ENCODE measurements at regions not wholly inside any gene's neighbourhood (a gene's known extent, or its start where the extent isn't known, plus 50 kb on each side); places are given as distances from the start of the nearest gene placed in this dataset.

DNA sequence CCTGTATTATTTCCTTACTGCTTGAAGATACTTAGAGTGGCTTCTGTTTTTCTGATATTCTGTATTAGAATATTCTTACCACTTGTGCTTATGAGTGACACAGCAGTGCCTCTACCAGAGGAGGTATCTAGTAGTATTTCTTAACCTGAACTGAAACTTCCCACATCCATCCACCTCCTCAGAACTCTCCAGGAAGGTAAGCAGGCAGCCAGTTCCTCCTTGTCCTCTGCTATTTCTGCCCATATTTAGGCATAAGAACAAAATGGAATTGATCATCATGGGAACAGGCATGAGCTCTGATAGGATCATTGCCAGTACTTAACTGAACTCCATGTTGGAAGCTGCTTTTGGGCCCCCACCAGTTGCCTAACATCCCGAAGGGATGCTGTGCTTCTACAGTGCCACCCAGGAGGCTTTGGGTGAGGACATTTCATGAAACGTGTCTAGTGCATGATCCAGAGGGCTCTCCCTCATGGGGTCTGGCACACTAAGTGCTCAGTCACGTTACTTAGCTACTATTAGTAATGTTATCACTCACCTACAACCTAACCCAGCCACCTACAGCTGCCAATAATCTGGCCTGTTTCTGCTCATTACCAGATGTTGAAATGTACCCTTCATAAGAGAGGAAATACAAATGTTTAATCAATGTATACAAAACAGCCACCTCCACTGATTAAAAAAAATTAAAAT lies 520.7 kb downstream of the EIPR1 start:
- Histone ChIP-seq H3K27me3 (ENCODE audit: control insufficient read depth, insufficient read depth, low read length) (no peaks in the 10 kb centered on the region), H3K9me3 (ENCODE audit: control insufficient read depth, insufficient read depth, low read length) (no peaks in the 10 kb centered on the region), H3K4me1 (ENCODE audit: control insufficient read depth, insufficient read depth, low read length) (no peaks in the 10 kb centered on the region), H3K27ac (ENCODE audit: low read length) (no peak overlapping the region), H3K4me3 (ENCODE audit: low read length) (no peak overlapping the region), H3K36me3 (ENCODE audit: control insufficient read depth, insufficient read depth, low read length) (no peaks in the 10 kb centered on the region)
- Mint-ChIP-seq H3K36me3 (no peaks in the 10 kb centered on the region), H3K4me1 (no peaks in the 10 kb centered on the region), H3K4me3 (no peak overlapping the region), H3K9me3 (no peaks in the 10 kb centered on the region), H3K27ac (no peak overlapping the region), H3K27me3 (ENCODE audit: low read depth in 2 of 2) (no peaks in the 10 kb centered on the region)
- intact Hi-C loops (cut with micrococcal nuclease): no loop called here
- ATAC-seq (no peak), DNase-seq (no peak)
- WGBS (ENCODE audit: insufficient coverage): 74% methylated on average over 3 of the region's 3 CpGs
- TF ChIP-seq, protein P1, sequence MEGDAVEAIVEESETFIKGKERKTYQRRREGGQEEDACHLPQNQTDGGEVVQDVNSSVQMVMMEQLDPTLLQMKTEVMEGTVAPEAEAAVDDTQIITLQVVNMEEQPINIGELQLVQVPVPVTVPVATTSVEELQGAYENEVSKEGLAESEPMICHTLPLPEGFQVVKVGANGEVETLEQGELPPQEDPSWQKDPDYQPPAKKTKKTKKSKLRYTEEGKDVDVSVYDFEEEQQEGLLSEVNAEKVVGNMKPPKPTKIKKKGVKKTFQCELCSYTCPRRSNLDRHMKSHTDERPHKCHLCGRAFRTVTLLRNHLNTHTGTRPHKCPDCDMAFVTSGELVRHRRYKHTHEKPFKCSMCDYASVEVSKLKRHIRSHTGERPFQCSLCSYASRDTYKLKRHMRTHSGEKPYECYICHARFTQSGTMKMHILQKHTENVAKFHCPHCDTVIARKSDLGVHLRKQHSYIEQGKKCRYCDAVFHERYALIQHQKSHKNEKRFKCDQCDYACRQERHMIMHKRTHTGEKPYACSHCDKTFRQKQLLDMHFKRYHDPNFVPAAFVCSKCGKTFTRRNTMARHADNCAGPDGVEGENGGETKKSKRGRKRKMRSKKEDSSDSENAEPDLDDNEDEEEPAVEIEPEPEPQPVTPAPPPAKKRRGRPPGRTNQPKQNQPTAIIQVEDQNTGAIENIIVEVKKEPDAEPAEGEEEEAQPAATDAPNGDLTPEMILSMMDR (IDR thresholded peaks at IDR 0.05): no peak

DNA sequence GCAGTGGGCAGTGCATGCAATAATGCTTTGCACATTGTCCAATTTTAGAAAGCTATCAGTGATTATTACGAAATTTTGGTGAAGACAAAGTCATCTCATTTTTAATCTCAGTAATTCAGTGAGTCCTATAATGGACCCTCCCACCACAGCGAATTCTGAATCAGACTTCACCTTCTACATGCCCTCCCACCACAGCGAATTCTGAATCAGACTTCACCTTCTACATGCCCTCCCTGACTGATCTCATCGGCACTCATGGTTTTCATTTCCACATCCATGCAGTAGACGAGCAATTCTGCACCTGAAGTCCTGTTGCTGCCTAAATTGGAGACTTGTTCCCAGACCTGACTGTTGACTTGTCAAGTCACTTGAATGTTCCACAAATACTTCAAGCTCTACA lies 522.3 kb downstream of the EIPR1 start:
- intact Hi-C loops (cut with micrococcal nuclease): no loop called here
- H3K27ac Mint-ChIP-seq: no peak overlapping the region
- no peaks in the 10 kb centered on the region for H3K9me3 Mint-ChIP-seq
- Histone ChIP-seq H3K27me3 (ENCODE audit: control insufficient read depth, insufficient read depth, low read length) (no peaks in the 10 kb centered on the region), H3K36me3 (ENCODE audit: control insufficient read depth, insufficient read depth, low read length) (no peaks in the 10 kb centered on the region), H3K4me3 (ENCODE audit: low read length) (no peak overlapping the region), H3K27ac (ENCODE audit: low read length) (no peak overlapping the region), H3K9me3 (ENCODE audit: control insufficient read depth, insufficient read depth, low read length) (no peaks in the 10 kb centered on the region), H3K4me1 (ENCODE audit: control insufficient read depth, insufficient read depth, low read length) (no peaks in the 10 kb centered on the region)
- H3K27me3 Mint-ChIP-seq (ENCODE audit: low read depth in 2 of 2): no peaks in the 10 kb centered on the region
- no peaks in the 10 kb centered on the region for H3K4me1 Mint-ChIP-seq
- no peak for ATAC-seq
- H3K4me3 Mint-ChIP-seq: no peak overlapping the region
- no peaks in the 10 kb centered on the region for H3K36me3 Mint-ChIP-seq
- 86% methylated on average over 5 of the region's 5 CpGs for WGBS (ENCODE audit: insufficient coverage)
- TF ChIP-seq, protein P1 (IDR thresholded peaks at IDR 0.05): no peak
- DNase-seq: no peak

DNA sequence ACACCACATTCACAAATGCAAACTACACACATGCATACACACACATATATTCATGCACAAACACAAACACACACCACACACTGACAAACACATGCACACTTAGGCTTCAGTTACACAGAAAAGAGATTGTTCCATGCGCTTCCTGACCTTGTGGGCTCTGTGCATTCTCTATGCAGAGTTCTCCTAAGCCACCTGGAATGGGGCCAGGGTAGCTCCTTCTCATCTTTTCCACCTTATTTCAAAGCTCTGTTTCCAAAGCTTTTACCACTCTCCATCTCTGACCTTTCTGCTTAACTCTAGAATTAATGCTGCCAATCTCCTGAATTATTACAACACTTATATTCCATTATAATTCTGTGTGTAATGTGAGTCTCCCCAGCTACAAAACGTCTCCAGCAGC lies 522.3 kb upstream of the MYT1L start:
- TF ChIP-seq, protein P1 (IDR thresholded peaks at IDR 0.05): no peak
- no peak overlapping the region for H3K27ac Mint-ChIP-seq
- ATAC-seq (no peak), DNase-seq (no peak)
- Histone ChIP-seq H3K4me3 (ENCODE audit: low read length) (no peak overlapping the region), H3K27ac (ENCODE audit: low read length) (no peak overlapping the region), H3K27me3 (ENCODE audit: control insufficient read depth, insufficient read depth, low read length) (no peaks in the 10 kb centered on the region), H3K36me3 (ENCODE audit: control insufficient read depth, insufficient read depth, low read length) (no peaks in the 10 kb centered on the region), H3K9me3 (ENCODE audit: control insufficient read depth, insufficient read depth, low read length) (no peaks in the 10 kb centered on the region), H3K4me1 (ENCODE audit: control insufficient read depth, insufficient read depth, low read length) (no peaks in the 10 kb centered on the region)
- no peaks in the 10 kb centered on the region for H3K36me3 Mint-ChIP-seq
- H3K4me1 Mint-ChIP-seq: no peaks in the 10 kb centered on the region
- H3K4me3 Mint-ChIP-seq: no peak overlapping the region
- intact Hi-C loops (cut with micrococcal nuclease): no loop called here
- H3K27me3 Mint-ChIP-seq (ENCODE audit: low read depth in 2 of 2): no peaks in the 10 kb centered on the region
- H3K9me3 Mint-ChIP-seq: no peaks in the 10 kb centered on the region
- WGBS (ENCODE audit: insufficient coverage): 92% methylated on average over 1 of the region's 2 CpGs
